Dendritic cell treated with granulocyte-macrophage colony-stimulating factor and Interleukin-4, amounts not matched to agents 40 ng/mL and 50 ng/mL, for 4 days (primary cell): ENCODE measurements at regions not wholly inside any gene's neighbourhood (a gene's known extent, or its start where the extent isn't known, plus 50 kb on each side); places are given as distances from the start of the nearest gene placed in this dataset.

Experiments used
- H3K27ac Mint-ChIP-seq: one replicate; pipeline ENCODE4 v1.8.0; 2022; ENCODE audit warnings: mild to moderate bottlenecking, mixed read lengths
- H3K27me3 Mint-ChIP-seq: one replicate; pipeline ENCODE4 v1.8.0; 2022; ENCODE audit warnings: mild to moderate bottlenecking, mixed read lengths
- H3K36me3 Mint-ChIP-seq: one replicate; pipeline ENCODE4 v1.8.0; 2022; ENCODE audit warnings: low read depth, mixed read lengths
- H3K4me1 Mint-ChIP-seq: one replicate; pipeline ENCODE4 v1.8.0; 2022; ENCODE audit warnings: low read depth, mixed read lengths
- H3K4me3 Mint-ChIP-seq: one replicate; pipeline ENCODE4 v1.8.0; 2022; ENCODE audit warnings: mild to moderate bottlenecking, moderate library complexity, mixed read lengths
- H3K9me3 Mint-ChIP-seq: one replicate; pipeline ENCODE4 v1.8.0; 2022; ENCODE audit warnings: mixed read lengths
- intact Hi-C: fragments of 100-400 bp; cut with micrococcal nuclease; formaldehyde crosslinking; loops from one replicate; pipeline ENCODE4 v1.15.0; 2022

DNA sequence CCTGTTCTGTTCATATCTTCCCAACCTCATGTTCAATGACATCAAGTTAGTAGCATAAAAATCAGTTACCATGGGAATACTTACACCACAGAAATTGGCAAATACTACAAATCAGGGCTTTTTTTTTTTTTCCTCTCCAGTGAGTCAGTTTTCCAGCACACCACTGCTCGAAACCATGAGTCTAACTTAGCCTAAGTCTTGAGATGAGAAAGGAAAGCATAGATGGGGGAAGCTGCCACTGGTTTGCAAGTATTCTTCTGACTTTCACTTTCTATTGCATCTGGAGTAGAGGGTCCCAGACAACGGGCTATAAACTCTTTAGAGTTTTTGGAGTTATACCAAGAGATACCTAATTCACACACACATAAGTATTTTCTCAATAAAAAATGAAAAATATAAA lies 416.1 kb upstream of the LMCD1 start:
- Mint-ChIP-seq H3K9me3 (peaks cover 9% of the 10 kb centered on the region), H3K27me3 (no peaks in the 10 kb centered on the region), H3K36me3 (no peaks in the 10 kb centered on the region), H3K4me3 (no peak overlapping the region), H3K4me1 (no peaks in the 10 kb centered on the region), H3K27ac (no peak overlapping the region)
- intact Hi-C loops, result no loop called here

DNA sequence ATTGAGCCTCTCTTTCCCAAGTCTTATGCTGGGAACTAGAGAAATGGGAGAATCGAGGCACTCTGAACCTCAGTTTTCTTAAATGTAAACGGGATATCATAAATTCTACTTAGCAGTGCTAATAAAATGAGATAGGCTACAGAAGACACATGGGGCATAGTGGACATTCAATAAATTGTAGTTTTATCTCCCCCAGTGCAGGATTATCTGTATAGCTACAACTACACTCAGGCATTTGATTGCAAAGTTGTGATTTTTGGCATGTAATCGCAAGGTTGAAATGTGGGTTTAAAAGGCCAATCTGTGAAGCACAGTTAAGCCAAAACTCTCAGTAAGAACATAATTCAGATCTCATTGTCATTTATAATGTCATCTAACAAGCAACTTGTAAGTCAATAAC lies 413.7 kb upstream of the LMCD1 start:
- Mint-ChIP-seq H3K4me1 (no peaks in the 10 kb centered on the region), H3K27ac (no peak overlapping the region), H3K36me3 (no peaks in the 10 kb centered on the region), H3K9me3 (peaks cover 9% of the 10 kb centered on the region), H3K27me3 (no peaks in the 10 kb centered on the region), H3K4me3 (no peak overlapping the region)
- intact Hi-C loops, result no loop called here

DNA sequence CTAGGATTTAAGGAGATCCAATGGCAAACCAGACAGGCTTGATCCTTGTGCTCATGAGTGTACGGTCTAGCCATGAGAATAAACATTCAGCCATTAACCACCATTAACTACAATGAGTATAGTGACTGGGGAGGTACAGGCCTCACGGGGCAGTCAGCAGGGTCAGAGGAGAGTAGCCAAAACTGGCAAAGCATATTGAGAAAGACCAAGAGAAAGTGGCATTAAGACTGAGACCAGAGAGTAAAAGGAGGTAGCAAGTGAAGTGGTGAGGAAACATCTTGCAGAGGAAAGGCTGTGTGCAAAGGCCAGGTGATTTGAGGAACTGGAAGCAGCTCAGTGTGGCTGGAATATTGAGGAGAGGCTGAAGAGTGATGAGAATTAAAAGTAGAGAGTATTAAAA lies 407.2 kb upstream of the LMCD1 start:
- no peak overlapping the region for H3K4me3 Mint-ChIP-seq

DNA sequence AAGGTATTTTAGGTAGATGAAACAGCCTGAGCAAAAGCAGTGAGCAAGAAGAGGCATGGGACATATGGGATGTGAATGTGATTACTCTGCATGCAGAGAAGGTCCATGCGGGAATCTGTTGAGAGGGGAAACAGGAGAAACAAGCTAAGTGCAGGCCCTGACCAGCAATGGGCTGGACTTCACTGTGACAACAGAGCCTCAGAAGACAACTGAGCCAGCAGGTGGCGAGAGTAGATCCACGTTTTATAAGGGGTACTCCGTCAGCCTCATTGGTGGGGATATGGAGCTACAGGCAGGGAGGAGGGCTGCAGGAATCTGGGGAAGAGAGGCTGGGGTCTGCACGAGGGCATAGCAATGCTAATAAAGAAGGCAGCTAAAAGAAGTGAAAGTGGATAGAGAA lies 405.9 kb upstream of the LMCD1 start:
- Mint-ChIP-seq H3K4me1 (peaks cover 23% of the 10 kb centered on the region), H3K27me3 (no peaks in the 10 kb centered on the region), H3K27ac (no peak overlapping the region)

More for the DNA sequence above, 407.2 kb upstream of the LMCD1 start:
- H3K27ac Mint-ChIP-seq, result no peak overlapping the region
- H3K36me3 Mint-ChIP-seq, result no peaks in the 10 kb centered on the region
- peaks cover 14% of the 10 kb centered on the region for H3K4me1 Mint-ChIP-seq
- intact Hi-C loops, result no loop called here
- peaks cover 8% of the 10 kb centered on the region for H3K9me3 Mint-ChIP-seq
- H3K27me3 Mint-ChIP-seq, result no peaks in the 10 kb centered on the region

DNA sequence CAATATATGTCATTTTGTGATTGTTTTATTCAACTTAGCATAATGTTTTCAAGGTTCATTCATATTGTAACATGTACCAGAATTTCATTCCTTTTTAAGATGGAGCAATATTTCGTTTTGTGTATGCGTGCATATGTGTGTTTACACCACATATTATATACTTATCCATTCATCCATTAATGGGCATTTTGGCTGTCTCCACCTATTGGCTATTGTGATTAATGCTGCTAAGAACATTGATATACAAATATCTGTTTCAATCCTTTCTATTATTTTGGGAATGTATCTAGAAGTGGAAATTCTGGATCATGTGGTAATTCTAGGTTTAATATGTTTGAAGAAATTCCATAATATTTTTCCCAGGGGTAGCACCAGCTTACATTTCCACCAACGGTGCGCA lies 403.9 kb upstream of the LMCD1 start:
- H3K9me3 Mint-ChIP-seq, result no peaks in the 10 kb centered on the region
- no peak overlapping the region for H3K27ac Mint-ChIP-seq
- H3K27me3 Mint-ChIP-seq, result no peaks in the 10 kb centered on the region
- no peaks in the 10 kb centered on the region for H3K36me3 Mint-ChIP-seq
- peaks cover 23% of the 10 kb centered on the region for H3K4me1 Mint-ChIP-seq
- intact Hi-C loops, result no loop called here
- no peak overlapping the region for H3K4me3 Mint-ChIP-seq

More for the DNA sequence above, 405.9 kb upstream of the LMCD1 start:
- Mint-ChIP-seq H3K36me3 (no peaks in the 10 kb centered on the region), H3K9me3 (no peaks in the 10 kb centered on the region), H3K4me3 (no peak overlapping the region)
- intact Hi-C loops, result no loop called here

DNA sequence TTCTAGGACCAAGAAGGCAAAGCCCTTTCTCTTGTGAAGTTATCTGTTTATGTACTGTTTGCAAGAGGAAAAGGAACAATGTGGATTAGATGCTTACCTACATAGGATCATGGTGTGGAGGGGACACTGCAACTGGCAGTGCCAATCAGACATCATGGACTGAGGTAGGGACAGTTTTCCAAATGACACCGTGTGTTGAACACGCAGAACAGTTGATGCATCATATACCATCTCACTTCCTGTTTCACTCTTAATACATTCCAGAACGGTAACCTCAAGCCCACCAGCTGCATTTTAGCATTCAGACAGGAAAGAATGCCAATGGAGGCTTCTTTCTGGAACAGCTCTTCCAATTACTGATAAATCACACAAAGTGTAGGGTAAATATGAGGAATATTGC lies 397.7 kb upstream of the LMCD1 start:
- Mint-ChIP-seq H3K4me1 (peaks cover 19% of the 10 kb centered on the region), H3K9me3 (no peaks in the 10 kb centered on the region), H3K4me3 (no peak overlapping the region), H3K27me3 (no peaks in the 10 kb centered on the region), H3K36me3 (no peaks in the 10 kb centered on the region), H3K27ac (no peak overlapping the region)
- intact Hi-C loops, result no loop called here

DNA sequence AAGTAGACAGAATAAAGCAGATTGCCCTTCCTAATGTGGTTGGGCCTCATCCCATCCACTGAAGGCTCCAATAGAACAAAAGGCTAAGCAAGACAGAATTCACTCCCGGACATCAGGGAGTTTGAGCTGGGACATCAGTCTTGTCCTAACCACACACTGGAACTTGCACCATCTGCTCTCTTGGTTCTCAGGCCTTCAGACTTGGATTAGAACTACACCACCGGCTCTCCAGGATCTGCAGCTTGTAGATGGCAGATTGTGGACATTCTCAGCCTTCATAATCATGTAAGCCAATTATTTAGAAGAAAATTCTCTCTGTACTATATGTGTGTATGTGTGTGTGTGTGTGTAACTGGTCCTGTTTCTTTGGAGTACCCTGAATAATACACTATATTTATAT lies 394.7 kb upstream of the LMCD1 start:
- Mint-ChIP-seq H3K4me1 (peaks cover 23% of the 10 kb centered on the region), H3K9me3 (no peaks in the 10 kb centered on the region), H3K36me3 (no peaks in the 10 kb centered on the region), H3K27ac (no peak overlapping the region), H3K4me3 (no peak overlapping the region), H3K27me3 (no peaks in the 10 kb centered on the region)
- intact Hi-C loops, result no loop called here

DNA sequence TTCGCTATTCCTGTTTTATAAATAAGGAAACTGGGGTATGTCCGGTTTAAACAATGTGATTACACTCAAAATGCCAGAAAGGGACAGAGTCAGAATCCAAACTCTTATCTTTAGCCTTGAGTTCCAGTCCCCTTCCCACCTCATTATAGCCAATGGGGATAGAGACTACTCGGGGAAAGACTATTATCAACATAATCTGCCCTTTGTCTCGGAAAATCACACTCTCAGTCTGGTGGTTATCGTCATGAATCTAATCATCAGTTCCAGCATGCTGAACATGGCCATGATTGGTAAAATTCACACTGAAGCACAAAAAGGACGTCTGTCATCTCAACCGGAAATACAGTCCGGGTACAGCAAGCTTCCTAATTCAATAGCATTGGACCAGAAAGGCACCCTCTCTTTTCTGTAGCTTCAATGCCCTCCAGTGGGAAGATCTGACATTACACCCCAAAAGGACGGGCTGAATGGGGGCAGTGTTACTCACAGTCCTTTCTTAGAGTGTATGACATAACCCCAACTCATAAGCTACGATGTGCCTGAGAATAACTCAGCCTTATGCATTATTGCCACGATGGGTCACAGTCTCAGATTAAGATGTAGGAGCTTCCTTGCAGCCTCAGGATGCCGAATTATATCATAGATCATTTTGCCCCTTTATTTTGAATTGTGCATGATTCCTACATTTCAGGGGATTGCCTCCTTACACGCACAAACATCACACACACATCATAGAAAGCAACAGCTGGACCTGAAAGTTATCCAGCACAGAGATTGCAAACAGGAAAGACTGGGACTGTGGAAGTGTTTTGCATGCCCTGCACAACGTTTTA lies 390.4 kb upstream of the LMCD1 start:
- Mint-ChIP-seq H3K4me1 (peaks cover 23% of the 10 kb centered on the region), H3K36me3 (no peaks in the 10 kb centered on the region), H3K9me3 (no peaks in the 10 kb centered on the region), H3K4me3 (no peak overlapping the region), H3K27me3 (no peaks in the 10 kb centered on the region), H3K27ac (no peak overlapping the region)
- intact Hi-C loops, result loop anchor here (1.0 to 10.0 kb wide), 3 partner anchors 316 to 825 kb away; no protein-coding TSS in a partner anchor

DNA sequence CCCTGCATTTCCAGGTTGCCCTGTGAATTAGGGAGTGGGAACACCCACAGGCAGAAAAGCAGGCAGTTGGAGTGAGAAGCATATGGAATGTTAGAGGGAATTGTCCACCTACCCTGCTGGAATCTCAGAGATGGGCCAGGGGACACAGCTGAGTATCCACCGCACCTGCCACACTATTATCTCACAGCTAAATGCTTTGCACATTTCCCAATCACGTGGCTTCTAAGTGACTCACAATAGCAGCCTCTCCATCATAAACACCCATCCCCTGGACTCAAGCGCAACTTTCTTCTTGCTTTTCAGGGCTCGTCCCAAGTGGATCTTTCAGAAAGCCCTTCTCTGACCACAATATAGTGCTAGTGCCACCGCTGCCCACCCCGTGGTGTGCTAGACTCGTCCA lies 389.0 kb upstream of the LMCD1 start:
- H3K27ac Mint-ChIP-seq, result no peak overlapping the region
- no peaks in the 10 kb centered on the region for H3K9me3 Mint-ChIP-seq
- no peaks in the 10 kb centered on the region for H3K36me3 Mint-ChIP-seq
- H3K4me3 Mint-ChIP-seq, result no peak overlapping the region
- intact Hi-C loops, result loop anchor here (10.0 kb wide), 1 partner anchor 318 kb away; no protein-coding TSS in a partner anchor
- no peaks in the 10 kb centered on the region for H3K27me3 Mint-ChIP-seq
- H3K4me1 Mint-ChIP-seq, result peaks cover 17% of the 10 kb centered on the region

DNA sequence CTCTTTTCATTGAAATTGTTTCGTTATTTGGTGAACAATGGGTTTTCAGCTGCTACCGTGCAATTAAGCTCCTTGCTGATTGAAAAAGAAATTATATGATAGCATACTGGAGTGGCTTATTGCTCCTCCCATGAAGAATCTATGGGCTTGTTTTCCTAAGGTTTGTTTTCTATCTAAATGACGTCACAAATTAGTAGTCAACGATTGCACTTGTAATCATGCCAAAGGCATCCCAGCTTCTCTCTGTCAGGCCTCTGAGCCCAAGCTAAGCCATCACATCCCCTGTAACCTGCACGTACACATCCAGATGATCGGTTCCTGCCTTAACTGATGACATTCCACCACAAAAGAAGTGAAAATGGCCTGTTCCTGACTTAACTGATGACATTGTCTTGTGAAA lies 388.0 kb upstream of the LMCD1 start:
- Mint-ChIP-seq H3K4me3 (no peak overlapping the region), H3K27ac (no peak overlapping the region), H3K27me3 (no peaks in the 10 kb centered on the region), H3K4me1 (peaks cover 16% of the 10 kb centered on the region), H3K36me3 (no peaks in the 10 kb centered on the region), H3K9me3 (no peaks in the 10 kb centered on the region)
- intact Hi-C loops, result loop anchor here (10.0 kb wide), 1 partner anchor 319 kb away; no protein-coding TSS in a partner anchor

DNA sequence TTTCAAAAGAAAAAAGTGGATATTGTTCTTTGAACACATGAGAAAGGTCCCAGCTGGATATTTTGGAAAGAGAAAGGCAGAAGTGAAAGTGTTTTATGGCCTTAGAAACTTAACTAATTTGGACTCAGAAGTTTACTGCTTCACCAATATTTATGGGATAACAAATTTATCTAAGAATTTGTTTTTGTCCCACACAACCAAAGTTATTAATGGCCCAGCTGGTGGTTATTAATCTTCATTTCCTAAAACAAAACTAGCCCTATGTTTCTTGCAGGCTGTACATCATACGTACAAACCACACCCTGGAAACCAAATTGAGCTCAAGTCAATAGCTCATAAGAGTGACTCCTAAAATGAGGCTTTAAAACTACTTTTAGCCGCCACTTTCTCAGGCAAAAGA lies 372.9 kb upstream of the LMCD1 start:
- Mint-ChIP-seq H3K27ac (no peak overlapping the region), H3K4me1 (no peaks in the 10 kb centered on the region), H3K9me3 (no peaks in the 10 kb centered on the region), H3K4me3 (no peak overlapping the region), H3K27me3 (no peaks in the 10 kb centered on the region), H3K36me3 (no peaks in the 10 kb centered on the region)
- intact Hi-C loops, result no loop called here

DNA sequence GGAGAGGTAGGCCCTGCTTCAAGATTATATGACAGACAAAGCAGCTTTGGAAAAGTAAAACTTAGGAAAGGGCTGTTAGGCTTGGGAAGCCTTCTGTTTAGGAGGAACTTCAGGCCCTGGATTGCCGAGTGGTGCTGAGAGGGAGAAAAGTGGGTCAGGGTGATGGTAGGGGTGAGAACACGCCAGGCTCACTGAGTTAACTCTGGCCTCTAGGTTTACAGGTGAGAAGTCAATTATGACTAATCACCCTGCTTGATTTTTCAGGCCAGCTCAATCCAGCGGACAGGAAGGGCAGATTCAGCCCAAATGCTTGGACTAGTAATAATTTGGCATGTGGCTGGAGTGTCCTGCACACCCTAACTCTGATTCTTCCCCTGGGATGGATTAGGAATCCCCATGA lies 365.1 kb upstream of the LMCD1 start:
- Mint-ChIP-seq H3K4me3 (no peak overlapping the region), H3K4me1 (no peaks in the 10 kb centered on the region), H3K36me3 (no peaks in the 10 kb centered on the region), H3K27me3 (no peaks in the 10 kb centered on the region), H3K9me3 (no peaks in the 10 kb centered on the region), H3K27ac (no peak overlapping the region)
- intact Hi-C loops, result no loop called here

DNA sequence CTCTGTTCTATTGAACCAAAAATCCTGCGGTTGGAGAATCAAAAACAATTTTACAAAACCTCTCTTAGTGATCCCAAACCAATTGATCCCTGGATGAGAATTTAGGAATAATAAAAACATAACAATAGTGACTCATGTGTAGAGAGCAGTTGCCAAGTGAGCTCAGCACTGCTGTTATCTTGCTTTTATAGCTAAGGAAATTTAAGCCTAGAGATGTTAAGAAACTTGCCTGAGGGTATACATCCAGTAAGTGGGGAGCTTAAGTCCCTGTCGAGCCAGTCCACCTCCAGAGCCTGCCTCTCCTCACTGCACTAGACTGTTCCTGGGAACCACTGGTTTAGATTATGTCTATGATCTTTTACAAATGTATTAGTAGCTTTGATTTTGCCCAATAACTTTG lies 358.4 kb upstream of the LMCD1 start:
- Mint-ChIP-seq H3K27ac (no peak overlapping the region), H3K9me3 (peaks cover 7% of the 10 kb centered on the region), H3K27me3 (no peaks in the 10 kb centered on the region), H3K4me1 (no peaks in the 10 kb centered on the region), H3K4me3 (no peak overlapping the region), H3K36me3 (no peaks in the 10 kb centered on the region)
- intact Hi-C loops, result no loop called here

DNA sequence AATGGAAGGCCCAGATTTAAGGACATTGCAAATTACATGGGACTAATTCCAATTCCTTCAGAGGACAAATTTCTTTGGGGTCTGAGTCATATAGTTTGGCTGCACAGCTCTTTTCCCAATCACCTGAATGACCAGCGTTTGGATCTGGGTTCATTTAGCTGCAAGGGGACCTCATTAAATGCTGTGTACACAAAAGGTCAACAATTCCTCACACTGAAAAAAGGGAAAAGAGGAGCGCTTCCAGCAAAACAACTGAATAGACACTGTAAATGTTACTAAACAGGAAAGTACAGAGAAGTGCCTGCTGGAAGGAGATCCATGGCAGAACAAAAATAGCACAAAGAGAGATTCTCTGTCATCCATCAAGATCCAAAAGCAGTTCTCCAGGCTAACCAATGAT lies 356.0 kb upstream of the LMCD1 start:
- Mint-ChIP-seq H3K27ac (no peak overlapping the region), H3K4me1 (no peaks in the 10 kb centered on the region), H3K27me3 (no peaks in the 10 kb centered on the region), H3K9me3 (peaks cover 9% of the 10 kb centered on the region), H3K36me3 (no peaks in the 10 kb centered on the region), H3K4me3 (no peak overlapping the region)
- intact Hi-C loops, result no loop called here

DNA sequence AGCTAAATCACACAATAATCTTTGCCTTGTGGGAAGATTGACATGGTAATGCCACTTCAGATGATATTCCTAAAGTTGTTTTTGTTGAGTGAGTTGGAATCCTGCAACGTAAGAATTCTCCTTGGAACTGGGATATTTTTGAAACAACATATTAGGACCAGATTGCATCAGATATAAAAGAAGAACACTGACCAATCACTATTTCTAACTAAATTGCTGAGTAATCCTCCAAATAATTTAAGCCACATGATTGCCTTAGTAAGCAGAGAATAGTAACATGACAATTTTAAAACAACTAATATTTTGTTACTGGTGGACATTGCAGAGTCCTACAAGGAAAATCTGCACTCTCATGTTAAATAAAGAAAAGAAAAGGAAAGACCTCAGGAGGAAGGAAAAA lies 353.9 kb upstream of the LMCD1 start:
- Mint-ChIP-seq H3K4me1 (no peaks in the 10 kb centered on the region), H3K4me3 (no peak overlapping the region), H3K27me3 (no peaks in the 10 kb centered on the region), H3K9me3 (peaks cover 9% of the 10 kb centered on the region), H3K27ac (no peak overlapping the region), H3K36me3 (no peaks in the 10 kb centered on the region)
- intact Hi-C loops, result no loop called here
